ENCODE measurements at regions not wholly inside any gene's neighbourhood (a gene's known extent, or its start where the extent isn't known, plus 50 kb on each side); places are given as distances from the start of the nearest gene placed in this dataset.

DNA sequence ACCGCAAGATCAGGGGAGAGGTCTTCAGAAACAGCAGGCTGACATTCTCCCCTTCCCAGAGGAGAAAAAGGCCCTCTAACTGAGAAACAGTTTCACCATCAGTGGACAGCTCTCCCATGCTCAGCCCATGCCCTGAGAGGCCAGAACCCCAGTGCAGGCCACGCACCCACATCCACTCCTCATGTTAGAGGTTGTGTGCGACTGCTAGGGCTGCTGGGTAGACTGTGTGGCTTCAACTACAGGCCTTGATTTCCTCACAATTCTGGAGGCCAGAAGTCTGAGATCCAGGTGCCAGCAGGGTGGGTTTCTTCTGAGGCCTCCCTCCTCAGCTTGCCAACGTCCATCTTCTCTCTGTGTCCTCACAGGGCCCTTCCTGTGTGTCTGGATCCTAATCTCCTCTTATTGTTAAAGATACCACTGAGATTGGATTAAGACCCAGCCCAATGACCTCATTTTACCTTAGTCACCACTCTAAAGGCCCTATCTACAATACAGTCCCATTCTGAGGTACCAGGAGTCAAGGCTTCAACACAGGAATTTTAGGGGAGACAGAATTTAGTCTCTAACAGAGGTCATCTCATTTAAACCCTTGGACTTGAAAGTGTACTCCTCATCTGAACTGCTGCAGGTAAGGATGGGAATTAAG is 67.7 kb upstream of the CD93 start:
- TF ChIP-seq POLR2AphosphoS5 (IDR thresholded peaks at IDR 0.05; ENCODE audit: low read depth) (no peak), EZH2 (IDR thresholded peaks at IDR 0.05; ENCODE audit: low read depth, unreplicated experiment) (no peak), EZH2phosphoT487 (IDR thresholded peaks at IDR 0.05; ENCODE audit: unreplicated experiment) (no peak), STAT1 (IDR thresholded peaks at IDR 0.05; ENCODE audit: unreplicated experiment) (no peak), JUNB (IDR thresholded peaks at IDR 0.05; ENCODE audit: unreplicated experiment) (no peak), NANOG (IDR thresholded peaks at IDR 0.05; ENCODE audit: borderline replicate concordance) (no peak), ZNF331 (CRISPR knock-in tag; IDR thresholded peaks at IDR 0.05; ENCODE audit: low read depth) (no peak), ZNF114 (CRISPR knock-in tag; IDR thresholded peaks at IDR 0.05) (no peak), CREB1 (CRISPR knock-in tag; IDR thresholded peaks at IDR 0.05; ENCODE audit: low read depth) (no peak)
- TF ChIP-seq, protein P1, sequence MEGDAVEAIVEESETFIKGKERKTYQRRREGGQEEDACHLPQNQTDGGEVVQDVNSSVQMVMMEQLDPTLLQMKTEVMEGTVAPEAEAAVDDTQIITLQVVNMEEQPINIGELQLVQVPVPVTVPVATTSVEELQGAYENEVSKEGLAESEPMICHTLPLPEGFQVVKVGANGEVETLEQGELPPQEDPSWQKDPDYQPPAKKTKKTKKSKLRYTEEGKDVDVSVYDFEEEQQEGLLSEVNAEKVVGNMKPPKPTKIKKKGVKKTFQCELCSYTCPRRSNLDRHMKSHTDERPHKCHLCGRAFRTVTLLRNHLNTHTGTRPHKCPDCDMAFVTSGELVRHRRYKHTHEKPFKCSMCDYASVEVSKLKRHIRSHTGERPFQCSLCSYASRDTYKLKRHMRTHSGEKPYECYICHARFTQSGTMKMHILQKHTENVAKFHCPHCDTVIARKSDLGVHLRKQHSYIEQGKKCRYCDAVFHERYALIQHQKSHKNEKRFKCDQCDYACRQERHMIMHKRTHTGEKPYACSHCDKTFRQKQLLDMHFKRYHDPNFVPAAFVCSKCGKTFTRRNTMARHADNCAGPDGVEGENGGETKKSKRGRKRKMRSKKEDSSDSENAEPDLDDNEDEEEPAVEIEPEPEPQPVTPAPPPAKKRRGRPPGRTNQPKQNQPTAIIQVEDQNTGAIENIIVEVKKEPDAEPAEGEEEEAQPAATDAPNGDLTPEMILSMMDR (conservative IDR thresholded peaks at IDR 0.05; ENCODE audit: low read depth in 2 of 2): no peak
- TF ChIP-seq, protein P2, sequence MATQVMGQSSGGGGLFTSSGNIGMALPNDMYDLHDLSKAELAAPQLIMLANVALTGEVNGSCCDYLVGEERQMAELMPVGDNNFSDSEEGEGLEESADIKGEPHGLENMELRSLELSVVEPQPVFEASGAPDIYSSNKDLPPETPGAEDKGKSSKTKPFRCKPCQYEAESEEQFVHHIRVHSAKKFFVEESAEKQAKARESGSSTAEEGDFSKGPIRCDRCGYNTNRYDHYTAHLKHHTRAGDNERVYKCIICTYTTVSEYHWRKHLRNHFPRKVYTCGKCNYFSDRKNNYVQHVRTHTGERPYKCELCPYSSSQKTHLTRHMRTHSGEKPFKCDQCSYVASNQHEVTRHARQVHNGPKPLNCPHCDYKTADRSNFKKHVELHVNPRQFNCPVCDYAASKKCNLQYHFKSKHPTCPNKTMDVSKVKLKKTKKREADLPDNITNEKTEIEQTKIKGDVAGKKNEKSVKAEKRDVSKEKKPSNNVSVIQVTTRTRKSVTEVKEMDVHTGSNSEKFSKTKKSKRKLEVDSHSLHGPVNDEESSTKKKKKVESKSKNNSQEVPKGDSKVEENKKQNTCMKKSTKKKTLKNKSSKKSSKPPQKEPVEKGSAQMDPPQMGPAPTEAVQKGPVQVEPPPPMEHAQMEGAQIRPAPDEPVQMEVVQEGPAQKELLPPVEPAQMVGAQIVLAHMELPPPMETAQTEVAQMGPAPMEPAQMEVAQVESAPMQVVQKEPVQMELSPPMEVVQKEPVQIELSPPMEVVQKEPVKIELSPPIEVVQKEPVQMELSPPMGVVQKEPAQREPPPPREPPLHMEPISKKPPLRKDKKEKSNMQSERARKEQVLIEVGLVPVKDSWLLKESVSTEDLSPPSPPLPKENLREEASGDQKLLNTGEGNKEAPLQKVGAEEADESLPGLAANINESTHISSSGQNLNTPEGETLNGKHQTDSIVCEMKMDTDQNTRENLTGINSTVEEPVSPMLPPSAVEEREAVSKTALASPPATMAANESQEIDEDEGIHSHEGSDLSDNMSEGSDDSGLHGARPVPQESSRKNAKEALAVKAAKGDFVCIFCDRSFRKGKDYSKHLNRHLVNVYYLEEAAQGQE (IDR thresholded peaks at IDR 0.05; ENCODE audit: unreplicated experiment): no peak
- TF ChIP-seq, protein P3, sequence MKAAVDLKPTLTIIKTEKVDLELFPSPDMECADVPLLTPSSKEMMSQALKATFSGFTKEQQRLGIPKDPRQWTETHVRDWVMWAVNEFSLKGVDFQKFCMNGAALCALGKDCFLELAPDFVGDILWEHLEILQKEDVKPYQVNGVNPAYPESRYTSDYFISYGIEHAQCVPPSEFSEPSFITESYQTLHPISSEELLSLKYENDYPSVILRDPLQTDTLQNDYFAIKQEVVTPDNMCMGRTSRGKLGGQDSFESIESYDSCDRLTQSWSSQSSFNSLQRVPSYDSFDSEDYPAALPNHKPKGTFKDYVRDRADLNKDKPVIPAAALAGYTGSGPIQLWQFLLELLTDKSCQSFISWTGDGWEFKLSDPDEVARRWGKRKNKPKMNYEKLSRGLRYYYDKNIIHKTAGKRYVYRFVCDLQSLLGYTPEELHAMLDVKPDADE (IDR thresholded peaks at IDR 0.05): no peak
- TF ChIP-seq, protein P4, sequence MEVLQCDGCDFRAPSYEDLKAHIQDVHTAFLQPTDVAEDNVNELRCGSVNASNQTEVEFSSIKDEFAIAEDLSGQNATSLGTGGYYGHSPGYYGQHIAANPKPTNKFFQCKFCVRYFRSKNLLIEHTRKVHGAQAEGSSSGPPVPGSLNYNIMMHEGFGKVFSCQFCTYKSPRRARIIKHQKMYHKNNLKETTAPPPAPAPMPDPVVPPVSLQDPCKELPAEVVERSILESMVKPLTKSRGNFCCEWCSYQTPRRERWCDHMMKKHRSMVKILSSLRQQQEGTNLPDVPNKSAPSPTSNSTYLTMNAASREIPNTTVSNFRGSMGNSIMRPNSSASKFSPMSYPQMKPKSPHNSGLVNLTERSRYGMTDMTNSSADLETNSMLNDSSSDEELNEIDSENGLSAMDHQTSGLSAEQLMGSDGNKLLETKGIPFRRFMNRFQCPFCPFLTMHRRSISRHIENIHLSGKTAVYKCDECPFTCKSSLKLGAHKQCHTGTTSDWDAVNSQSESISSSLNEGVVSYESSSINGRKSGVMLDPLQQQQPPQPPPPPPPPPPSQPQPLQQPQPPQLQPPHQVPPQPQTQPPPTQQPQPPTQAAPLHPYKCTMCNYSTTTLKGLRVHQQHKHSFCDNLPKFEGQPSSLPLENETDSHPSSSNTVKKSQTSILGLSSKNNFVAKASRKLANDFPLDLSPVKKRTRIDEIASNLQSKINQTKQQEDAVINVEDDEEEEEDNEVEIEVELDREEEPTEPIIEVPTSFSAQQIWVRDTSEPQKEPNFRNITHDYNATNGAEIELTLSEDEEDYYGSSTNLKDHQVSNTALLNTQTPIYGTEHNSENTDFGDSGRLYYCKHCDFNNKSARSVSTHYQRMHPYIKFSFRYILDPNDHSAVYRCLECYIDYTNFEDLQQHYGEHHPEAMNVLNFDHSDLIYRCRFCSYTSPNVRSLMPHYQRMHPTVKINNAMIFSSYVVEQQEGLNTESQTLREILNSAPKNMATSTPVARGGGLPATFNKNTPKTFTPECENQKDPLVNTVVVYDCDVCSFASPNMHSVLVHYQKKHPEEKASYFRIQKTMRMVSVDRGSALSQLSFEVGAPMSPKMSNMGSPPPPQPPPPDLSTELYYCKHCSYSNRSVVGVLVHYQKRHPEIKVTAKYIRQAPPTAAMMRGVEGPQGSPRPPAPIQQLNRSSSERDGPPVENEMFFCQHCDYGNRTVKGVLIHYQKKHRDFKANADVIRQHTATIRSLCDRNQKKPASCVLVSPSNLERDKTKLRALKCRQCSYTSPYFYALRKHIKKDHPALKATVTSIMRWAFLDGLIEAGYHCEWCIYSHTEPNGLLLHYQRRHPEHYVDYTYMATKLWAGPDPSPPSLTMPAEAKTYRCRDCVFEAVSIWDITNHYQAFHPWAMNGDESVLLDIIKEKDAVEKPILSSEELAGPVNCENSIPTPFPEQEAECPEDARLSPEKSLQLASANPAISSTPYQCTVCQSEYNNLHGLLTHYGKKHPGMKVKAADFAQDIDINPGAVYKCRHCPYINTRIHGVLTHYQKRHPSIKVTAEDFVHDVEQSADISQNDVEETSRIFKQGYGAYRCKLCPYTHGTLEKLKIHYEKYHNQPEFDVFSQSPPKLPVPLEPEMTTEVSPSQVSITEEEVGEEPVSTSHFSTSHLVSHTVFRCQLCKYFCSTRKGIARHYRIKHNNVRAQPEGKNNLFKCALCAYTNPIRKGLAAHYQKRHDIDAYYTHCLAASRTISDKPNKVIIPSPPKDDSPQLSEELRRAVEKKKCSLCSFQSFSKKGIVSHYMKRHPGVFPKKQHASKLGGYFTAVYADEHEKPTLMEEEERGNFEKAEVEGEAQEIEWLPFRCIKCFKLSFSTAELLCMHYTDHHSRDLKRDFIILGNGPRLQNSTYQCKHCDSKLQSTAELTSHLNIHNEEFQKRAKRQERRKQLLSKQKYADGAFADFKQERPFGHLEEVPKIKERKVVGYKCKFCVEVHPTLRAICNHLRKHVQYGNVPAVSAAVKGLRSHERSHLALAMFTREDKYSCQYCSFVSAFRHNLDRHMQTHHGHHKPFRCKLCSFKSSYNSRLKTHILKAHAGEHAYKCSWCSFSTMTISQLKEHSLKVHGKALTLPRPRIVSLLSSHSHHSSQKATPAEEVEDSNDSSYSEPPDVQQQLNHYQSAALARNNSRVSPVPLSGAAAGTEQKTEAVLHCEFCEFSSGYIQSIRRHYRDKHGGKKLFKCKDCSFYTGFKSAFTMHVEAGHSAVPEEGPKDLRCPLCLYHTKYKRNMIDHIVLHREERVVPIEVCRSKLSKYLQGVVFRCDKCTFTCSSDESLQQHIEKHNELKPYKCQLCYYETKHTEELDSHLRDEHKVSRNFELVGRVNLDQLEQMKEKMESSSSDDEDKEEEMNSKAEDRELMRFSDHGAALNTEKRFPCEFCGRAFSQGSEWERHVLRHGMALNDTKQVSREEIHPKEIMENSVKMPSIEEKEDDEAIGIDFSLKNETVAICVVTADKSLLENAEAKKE (CRISPR knock-in tag; IDR thresholded peaks at IDR 0.05): no peak
